GM21515 (cell line): ENCODE measurements at regions not wholly inside any gene's neighbourhood (a gene's known extent, or its start where the extent isn't known, plus 50 kb on each side); places are given as distances from the start of the nearest gene placed in this dataset.

Experiments used
- ATAC-seq: cut with Tn5 transposase; IDR thresholded peaks from one replicate; pipeline ENCODE4 v1.9.1; 2021; ENCODE audit not compliant: unreplicated experiment

DNA sequence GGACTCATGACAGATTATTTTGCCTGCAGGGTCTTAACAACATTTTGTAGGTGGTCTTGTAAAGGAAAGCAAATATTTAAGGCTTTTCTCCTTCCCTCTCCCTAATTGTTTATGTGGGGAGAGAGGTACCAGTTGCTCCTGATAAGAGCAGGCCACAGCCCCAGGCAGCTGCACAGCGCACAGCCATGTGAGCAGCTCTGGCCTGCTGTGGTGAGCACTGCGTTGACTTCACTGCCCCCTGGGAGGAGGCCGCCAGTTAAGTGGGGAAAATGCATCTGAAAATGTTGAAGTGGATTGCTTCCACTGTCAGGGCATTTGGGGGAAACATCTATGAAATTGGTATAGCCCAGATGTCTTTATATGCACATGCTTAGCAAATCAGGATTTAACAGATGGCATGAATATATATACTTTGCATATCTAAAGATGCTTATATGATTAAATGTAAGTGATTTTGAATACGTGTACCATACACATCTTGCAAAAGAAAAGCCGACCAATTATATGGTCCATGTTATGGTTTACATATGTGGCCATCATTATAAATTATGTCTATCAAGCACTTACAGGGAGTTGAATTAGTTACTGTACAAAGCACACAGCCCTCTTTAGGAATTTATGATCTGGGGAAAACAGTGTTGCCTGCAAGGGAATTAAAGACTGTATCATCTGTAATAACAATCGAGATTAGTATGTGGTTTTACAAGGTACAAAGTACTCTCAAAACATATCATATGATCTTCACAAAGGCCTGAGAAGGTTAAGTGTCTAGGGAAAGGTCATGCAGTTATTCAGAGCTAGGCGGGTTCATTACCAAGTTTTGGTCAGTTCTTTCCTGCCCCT lies 132.1 kb downstream of the RHOU start:
- ATAC-seq: no peak

DNA sequence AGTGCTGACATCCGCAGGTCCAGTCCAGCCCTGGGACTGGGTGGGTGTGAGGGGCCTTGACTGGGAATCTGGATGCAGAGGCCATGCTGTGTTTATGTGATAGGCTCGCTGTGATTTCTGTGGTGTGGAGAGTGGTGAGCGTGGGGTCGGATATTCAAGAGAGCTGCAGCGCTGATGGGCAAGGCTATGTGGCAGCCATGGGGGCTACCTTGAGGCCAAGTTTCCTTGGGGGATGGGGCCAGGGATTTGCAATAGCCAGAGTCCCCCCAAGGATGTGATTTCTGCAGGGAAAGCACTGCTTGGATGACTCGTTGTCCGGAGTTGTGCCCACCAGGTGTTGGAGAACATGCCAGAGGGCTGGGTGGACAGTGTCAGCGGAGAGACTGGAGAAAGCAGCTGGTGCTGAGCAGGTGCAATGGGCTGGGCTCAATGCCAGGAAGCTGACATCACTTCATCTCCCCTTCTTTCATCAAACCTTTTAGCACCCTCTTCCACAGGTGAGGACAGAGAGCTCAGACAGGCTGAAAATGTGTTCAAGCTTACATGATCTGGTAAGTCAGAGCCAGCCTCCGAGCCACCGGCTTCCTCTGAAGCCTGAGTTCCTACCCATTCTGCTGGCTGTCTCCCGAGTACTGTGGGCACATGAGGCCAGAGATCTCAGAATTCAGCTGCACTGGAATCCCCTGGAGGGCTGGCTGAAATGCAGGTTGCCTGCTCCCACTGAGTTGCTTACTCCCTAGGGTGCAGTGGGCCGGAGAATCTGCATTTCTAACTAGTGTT lies 132.9 kb downstream of the RHOU start:
- ATAC-seq: no peak

- ATAC-seq: no peak
Observed at GRCh38 chr1:228868731-228869024, 133.4 kb downstream of the RHOU start.

DNA sequence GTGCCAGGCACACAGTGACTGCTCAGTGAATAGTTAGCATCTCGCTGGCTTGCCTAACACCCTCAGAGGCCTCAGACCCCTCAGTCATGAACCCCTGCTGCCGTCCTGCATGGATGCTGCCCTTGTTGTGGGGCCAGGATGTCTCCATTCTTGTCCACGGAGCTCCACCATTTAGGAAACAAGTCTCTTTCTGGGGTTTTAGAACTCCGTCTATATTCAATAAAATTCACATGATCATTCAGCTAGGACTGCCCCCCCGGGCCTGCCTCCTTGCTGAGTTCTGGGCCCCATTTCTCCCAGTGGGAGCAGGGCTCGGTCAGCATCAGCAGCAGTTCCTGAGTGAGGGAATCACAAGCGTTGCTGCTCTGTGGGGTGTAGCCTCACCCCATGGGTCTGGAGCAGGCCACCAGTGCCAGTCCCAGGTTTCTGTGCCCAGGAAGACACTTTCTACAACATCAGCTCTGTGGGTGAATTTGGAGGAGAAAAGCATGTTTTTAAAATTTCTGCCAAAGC lies 134.1 kb downstream of the RHOU start:
- no peak for ATAC-seq

DNA sequence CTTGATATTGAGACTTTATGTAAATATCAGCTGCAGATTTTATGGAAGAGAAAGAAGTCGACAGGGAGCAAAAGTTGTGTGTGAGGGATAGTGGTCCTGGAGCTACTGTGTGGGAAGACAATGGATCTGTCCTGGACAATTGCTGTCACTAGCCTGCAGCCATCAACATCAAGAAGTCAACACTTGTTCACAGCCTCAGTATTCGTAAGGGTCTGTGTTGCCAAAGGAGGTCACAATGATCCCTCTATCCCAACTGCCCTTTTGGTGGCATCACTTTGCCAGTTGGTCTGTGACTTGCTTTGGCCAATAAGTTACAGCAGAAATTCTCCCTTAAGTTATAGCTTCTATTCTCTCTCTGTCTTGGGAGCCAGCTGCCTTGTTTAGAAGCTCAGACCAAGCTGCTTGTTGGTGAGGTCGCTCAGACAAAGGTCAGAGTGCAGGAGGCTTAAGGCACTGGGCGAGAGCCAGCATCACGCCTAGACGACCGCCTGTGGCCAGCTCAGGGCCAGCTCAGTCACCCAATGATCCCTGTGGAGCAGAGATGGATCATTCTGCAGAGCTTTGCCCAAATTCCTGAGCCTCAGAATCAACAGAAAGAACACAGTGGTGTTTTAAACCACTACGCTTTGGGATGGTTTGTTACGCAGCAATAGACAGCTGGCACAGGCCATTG lies 134.9 kb downstream of the RHOU start:
- ATAC-seq: no peak

- ATAC-seq: no peak
Observed at GRCh38 chr1:228871314-228872061, 136.2 kb downstream of the RHOU start.

DNA sequence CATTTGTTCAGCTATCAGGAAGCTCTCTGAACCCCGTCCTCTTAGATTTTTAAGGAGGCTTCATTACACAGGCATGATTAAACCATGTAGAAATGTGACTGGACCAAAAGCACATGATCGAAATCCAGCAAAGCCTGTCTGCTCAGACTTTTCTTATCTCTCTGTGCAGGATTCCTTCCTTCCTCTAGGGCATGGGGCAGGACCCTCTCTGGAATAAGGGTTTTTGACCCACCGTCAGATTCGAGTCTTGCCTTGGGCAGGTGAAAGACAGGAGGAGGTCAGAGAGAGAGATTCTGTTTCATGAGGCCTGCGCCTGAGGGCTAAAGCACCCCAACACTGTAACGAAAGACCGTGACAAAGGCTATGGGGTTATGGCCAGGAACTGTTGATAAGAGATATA lies 136.8 kb downstream of the RHOU start:
- ATAC-seq: no peak

DNA sequence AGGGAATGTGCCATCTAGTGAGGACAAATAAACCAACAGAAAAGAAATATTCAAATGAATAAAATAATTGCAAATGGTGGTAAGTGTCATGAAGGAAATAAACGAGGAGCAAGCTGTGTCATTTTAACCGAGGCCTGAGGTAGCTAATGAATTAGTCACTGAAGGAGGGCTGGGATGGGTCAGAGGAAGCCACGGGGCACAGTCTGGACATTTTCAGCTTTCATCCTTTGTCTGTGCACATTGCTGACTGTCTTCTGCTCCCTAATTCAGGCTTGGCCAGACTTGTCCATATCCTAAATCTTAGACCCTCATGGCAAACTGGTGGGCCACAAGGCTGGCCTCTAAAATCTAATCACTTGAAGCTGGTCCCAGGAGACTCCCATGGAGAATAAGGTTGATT lies 138.4 kb downstream of the RHOU start:
- no peak for ATAC-seq

DNA sequence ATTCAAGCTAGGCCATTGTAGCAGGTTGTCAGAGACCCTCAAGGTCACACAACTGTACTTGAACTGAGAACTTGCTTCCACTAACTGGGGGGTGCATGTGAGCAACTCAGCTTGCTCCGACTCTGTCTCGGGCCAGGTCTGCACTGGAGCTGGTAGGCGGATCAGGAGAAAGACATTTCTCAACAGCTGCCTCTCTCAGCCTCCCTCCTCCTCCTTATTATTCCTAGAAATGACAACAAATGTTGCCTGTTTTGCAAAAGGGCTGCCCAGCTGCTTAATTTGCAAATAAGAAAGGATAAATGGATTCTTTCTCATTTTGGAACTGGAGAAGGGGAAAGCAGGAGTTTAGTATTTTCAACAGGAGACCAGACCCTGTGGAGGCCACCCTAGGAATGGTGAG lies 140.5 kb downstream of the RHOU start:
- no peak for ATAC-seq

DNA sequence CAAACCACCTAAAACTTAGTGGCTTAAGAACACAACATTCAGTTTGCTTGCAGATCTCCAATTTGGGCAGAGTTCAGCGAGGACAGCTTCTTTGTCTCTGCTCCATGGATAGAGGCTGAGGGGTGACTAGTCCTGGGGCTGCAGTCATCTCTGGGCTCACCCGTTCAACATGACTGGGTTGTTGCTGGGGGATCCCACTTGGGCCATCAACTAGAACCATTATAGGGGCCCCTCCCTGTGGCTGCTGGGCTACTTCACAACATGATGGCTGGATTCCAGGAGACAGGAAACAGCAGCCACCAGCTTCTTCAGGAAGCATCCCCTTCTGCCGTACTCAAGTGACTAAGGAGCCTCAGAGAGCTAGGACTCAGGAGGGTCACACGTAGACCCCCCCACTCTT lies 140.9 kb downstream of the RHOU start:
- no peak for ATAC-seq

DNA sequence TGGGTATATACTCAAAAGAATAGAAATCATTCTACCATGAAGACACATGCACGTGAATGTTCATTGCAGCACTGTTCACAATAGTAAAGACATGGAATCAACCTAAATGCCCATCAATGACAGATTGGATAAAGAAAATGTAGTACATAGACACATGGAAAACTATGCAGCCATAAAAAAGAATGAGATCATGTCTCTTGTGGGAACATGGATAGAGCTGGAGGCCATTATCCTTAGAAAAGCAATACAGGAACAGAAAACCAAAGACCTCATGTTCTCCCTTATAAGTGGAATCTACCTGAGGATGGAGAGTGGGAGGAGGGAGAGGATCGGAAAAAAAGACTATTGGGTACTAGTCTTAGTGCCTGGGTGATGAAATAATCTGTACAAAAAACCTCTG lies 143.9 kb downstream of the RHOU start:
- no peak for ATAC-seq

GRCh38 chr1:228882041-228882770 lies 146.9 kb downstream of the RHOU start:
- no peak for ATAC-seq

DNA sequence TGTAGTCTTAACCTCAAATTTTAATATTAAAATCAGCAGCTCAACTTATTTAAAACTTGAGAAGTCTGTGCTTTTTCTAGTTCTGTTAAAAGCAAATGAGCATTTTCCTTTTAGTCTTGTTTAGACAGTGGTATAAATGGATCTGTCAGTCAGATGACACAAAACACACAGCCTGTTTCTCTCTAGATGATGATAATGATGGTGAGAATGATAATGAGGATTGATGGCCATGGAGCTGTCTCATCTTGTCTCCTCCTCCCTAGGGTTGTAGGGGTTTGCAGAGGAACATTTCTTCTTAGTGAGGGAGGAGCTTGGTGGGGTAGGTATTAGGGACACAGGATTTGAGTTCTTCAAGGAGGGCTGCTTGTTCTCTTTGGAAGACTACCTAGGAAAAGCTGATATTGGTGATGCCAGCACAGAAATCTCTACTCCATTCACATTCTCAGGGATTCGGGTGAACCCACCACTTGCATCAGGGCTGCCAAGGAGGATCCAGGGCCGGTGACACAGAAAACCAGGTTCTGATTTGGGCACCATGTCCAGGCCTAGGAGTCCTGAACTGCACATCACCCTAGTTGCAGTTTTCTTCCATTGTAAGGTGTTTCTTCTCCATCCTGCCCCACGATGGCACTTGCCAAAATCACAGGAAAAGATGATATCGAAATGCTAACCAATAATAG lies 147.6 kb downstream of the RHOU start:
- ATAC-seq: no peak

- no peak for ATAC-seq
Observed at GRCh38 chr1:228883535-228883934, 148.3 kb downstream of the RHOU start.

DNA sequence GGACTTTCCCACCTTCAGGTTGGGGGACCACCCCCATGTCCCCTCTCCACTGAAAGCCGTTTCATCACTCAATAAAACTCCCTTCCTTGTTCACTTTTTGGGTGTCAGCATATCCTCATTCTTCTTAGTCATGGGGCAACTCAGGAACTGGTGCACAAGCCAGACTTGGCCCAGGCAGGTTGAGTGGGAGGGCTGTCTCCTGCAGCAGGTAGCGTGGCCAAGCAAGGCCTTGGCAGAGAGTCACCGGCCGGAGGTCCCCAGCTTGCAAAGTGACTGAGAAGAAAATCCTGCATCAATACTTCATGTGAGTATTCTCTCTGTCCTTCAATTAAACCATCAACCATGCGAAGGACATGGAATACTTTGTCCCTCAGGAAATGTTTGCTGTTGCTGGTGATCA lies 148.9 kb downstream of the RHOU start:
- ATAC-seq: no peak

DNA sequence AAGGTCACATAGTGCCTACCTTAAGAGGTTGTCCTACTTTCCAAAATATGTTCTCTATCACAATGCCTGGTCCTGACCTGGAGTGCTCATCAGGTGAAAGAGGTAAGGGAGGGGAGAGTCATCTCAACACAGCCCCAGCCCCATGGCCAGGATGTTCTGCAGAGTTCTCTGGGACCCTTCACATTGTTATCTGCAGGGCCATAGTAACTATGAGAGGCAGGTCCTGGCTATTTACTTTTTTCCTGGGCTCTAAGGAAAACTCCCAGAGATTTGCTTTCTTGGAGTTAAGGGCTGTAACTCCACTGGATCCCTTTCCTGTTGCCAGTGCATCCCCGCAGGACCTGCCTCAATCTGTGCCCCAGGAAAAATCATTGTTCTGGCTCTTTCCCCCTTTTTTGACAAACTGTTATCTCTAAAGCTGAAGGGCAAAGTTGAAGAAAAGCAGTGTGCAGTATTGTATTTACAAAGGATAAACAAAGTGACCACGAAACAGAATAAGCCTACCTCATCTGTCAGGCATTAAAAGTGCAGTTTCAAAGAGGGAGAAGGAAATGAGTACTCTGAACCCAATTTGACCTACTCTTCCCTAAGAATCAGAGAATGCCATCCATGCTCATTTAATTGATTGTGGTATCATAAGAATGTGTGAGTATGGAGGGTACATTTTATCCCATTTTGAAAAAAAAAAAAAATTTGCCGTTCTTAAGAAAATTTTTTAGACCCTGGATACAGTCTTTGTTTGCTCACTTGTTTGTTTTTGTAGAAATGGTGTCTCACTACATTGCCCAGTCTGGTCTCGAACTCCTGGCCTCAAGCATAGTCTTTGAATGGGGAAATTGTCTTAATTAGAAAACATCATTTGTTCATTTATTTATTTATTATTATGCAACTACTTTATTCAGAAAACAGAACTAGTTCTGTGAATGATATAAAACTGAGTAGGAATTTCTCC lies 149.6 kb downstream of the RHOU start:
- no peak for ATAC-seq

- no peak for ATAC-seq
Observed at GRCh38 chr1:228885845-228886244, 150.6 kb downstream of the RHOU start.

GRCh38 chr1:228887101-228887500 lies 151.8 kb downstream of the RHOU start:
- no peak for ATAC-seq

DNA sequence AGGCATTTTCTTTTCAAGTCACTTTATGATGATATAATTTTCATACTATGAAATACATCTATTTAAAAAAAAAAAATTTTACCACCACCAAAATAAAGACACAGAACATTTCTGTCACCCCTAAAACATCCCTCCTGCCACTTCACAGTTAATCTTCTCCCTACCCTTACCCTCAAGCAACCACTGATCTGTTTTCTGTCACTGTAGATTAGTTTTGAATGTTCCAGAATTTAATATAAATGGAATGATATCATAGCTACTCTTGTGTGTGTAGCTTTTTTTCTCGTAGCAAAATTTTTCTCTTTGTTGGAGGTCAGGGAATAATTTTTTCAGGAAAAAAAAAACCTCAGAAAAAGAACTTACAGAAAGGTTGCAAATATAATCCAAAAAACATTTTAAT lies 152.7 kb downstream of the RHOU start:
- no peak for ATAC-seq
